ENCODE measurements at regions not wholly inside any gene's neighbourhood (a gene's known extent, or its start where the extent isn't known, plus 50 kb on each side); places are given as distances from the start of the nearest gene placed in this dataset.

DNA sequence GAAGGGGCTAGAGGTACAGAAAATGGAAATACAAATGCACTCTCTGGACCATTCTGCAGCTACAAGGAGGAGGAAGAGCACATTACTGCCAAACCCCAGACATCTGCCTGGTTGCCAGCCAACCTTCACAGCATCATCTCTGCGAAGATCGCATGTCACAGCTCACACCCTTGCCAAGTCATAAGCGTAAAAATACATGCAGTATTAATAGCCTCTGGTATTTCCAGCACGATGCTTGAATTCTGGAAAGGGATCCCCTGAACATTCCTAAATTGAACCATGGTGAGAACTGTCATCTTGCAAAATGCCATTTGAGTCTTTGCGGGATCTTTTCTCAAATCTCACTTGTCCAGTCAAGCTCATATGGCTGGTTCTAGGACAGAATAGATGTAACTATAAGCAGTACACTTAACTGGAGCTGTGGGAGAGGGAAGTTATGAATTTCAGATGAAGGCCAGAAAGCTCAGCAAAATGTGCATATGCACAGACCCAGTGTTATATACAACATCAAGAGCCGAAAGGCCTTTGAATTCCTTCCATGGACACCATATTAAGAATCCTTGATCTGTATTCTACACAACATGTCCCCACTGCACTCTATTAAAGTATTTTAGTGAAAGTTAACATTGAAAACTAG is 211.6 kb downstream of the DUSP6 start:
- peaks cover 38% of the 10 kb centered on the region for H3K4me1 ChIP-seq (ENCODE audit: insufficient read depth, low read length)
- ChIA-PET POLR2A (ENCODE audit: unreplicated experiment) (no interaction called here), CTCF (no interaction called here)
- H3K9ac ChIP-seq (ENCODE audit: low read length), result no peak overlapping the region
- no peak; the same call in 1 of the 2 replicates for ATAC-seq
- no peaks in the 10 kb centered on the region for H3F3A ChIP-seq (ENCODE audit: low read length, unreplicated experiment)
- no peaks in the 10 kb centered on the region for H3K79me2 ChIP-seq (ENCODE audit: low read length)
- TF ChIP-seq, protein P1, sequence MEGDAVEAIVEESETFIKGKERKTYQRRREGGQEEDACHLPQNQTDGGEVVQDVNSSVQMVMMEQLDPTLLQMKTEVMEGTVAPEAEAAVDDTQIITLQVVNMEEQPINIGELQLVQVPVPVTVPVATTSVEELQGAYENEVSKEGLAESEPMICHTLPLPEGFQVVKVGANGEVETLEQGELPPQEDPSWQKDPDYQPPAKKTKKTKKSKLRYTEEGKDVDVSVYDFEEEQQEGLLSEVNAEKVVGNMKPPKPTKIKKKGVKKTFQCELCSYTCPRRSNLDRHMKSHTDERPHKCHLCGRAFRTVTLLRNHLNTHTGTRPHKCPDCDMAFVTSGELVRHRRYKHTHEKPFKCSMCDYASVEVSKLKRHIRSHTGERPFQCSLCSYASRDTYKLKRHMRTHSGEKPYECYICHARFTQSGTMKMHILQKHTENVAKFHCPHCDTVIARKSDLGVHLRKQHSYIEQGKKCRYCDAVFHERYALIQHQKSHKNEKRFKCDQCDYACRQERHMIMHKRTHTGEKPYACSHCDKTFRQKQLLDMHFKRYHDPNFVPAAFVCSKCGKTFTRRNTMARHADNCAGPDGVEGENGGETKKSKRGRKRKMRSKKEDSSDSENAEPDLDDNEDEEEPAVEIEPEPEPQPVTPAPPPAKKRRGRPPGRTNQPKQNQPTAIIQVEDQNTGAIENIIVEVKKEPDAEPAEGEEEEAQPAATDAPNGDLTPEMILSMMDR (conservative IDR thresholded peaks at IDR 0.05; ENCODE audit: low read depth, low read length), result no peak
- TF ChIP-seq EZH2phosphoT487 (IDR thresholded peaks at IDR 0.05; ENCODE audit: borderline replicate concordance, low read length), result no peak
- no peak for TF ChIP-seq EZH2 (IDR thresholded peaks at IDR 0.05; ENCODE audit: low read length, unreplicated experiment)
- H3K4me2 ChIP-seq (ENCODE audit: low read length), result no peak overlapping the region
- no peak overlapping the region for H2AFZ ChIP-seq (ENCODE audit: low read length)
- intact Hi-C loops (cut with micrococcal nuclease), result no loop called here
- no peaks in the 10 kb centered on the region for H4K20me1 ChIP-seq (ENCODE audit: low read length)
- H3K9me3 ChIP-seq (ENCODE audit: low read length), result no peaks in the 10 kb centered on the region
- H3K27ac ChIP-seq (ENCODE audit: low read length), result peak overlapping the region; percentile 21; the same call in 1 of the 2 replicates
- BruUV-seq (replicated peaks), result no TSS peak
- no peak overlapping the region for H3K4me3 ChIP-seq (ENCODE audit: low read length)
- peak; percentile 48 for DNase-seq
- no peaks in the 10 kb centered on the region for H3K9me2 ChIP-seq (replicated peaks; ENCODE audit: low read length)
- H3K36me3 ChIP-seq (ENCODE audit: low read depth, low read length), result no peaks in the 10 kb centered on the region
- no peaks in the 10 kb centered on the region for H3K27me3 ChIP-seq (ENCODE audit: low read length)

DNA sequence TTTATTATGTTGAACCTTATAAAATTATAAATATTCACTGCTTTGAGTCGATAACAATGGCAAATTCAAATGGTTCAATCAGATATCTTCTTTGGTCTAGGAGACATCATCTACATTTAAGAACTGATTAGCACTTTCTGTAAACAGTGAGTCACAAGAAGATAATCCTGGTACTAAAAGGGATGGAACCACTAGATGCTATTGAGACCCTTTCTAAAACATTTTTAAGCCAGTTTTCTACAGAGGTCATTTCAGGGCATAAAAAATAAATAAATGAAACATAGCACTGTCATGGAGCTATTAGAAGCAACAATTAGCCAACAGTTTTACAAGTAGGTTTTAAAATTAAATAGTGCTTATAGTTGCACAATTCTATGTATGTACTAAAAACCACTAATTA is 212.2 kb downstream of the DUSP6 start:
- Histone ChIP-seq H4K20me1 (ENCODE audit: low read length) (no peaks in the 10 kb centered on the region), H3K4me2 (ENCODE audit: low read length) (0 out of 2 replicates have a peak overlapping the region, but pooled peaks have one; percentile 3), H3K27ac (ENCODE audit: low read length) (no peak overlapping the region; the same call in 1 of the 2 replicates), H3K9me2 (replicated peaks; ENCODE audit: low read length) (no peaks in the 10 kb centered on the region), H3K4me1 (ENCODE audit: insufficient read depth, low read length) (peaks cover 44% of the 10 kb centered on the region), H2AFZ (ENCODE audit: low read length) (no peak overlapping the region), H3K79me2 (ENCODE audit: low read length) (no peaks in the 10 kb centered on the region), H3K4me3 (ENCODE audit: low read length) (no peak overlapping the region), H3K27me3 (ENCODE audit: low read length) (no peaks in the 10 kb centered on the region), H3F3A (ENCODE audit: low read length, unreplicated experiment) (no peaks in the 10 kb centered on the region), H3K9me3 (ENCODE audit: low read length) (no peaks in the 10 kb centered on the region), H3K9ac (ENCODE audit: low read length) (no peak overlapping the region), H3K36me3 (ENCODE audit: low read depth, low read length) (no peaks in the 10 kb centered on the region)
- TF ChIP-seq, protein P1 (conservative IDR thresholded peaks at IDR 0.05; ENCODE audit: low read depth, low read length), result no peak
- TF ChIP-seq EZH2phosphoT487 (IDR thresholded peaks at IDR 0.05; ENCODE audit: borderline replicate concordance, low read length), result no peak
- no peak for TF ChIP-seq EZH2 (IDR thresholded peaks at IDR 0.05; ENCODE audit: low read length, unreplicated experiment)
- no TSS peak for BruUV-seq (replicated peaks)
- ATAC-seq (peak; percentile 16; the same call in 1 of the 2 replicates), DNase-seq (peak; percentile 44)
- ChIA-PET CTCF (no interaction called here), POLR2A (ENCODE audit: unreplicated experiment) (no interaction called here)
- intact Hi-C loops (cut with micrococcal nuclease), result no loop called here

DNA sequence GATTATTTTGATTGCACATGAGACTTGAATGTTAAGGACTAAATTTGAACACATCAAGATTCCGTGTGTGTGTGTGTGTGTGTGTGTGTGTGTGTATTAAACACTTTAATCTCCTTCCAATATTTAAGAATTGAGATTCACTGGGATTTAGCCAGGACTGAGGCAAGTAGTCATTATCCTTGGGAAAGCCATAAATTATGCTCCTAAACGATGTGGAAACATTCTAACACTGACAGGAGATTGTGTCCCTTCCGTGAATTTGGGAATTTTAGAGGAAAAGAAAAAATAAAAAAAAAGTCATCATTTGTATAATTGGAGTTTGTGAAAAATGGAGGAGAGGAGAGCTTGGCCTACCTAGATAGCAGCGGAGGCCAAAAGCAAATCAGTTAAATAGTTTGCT is 212.9 kb downstream of the DUSP6 start:
- no peak overlapping the region for H3K4me2 ChIP-seq (ENCODE audit: low read length)
- no peak overlapping the region for H3K4me3 ChIP-seq (ENCODE audit: low read length)
- H3K27me3 ChIP-seq (ENCODE audit: low read length), result no peaks in the 10 kb centered on the region
- intact Hi-C loops (cut with micrococcal nuclease), result no loop called here
- POLR2A ChIA-PET (ENCODE audit: unreplicated experiment), result no interaction called here
- no peaks in the 10 kb centered on the region for H3K79me2 ChIP-seq (ENCODE audit: low read length)
- H3K36me3 ChIP-seq (ENCODE audit: low read depth, low read length), result no peaks in the 10 kb centered on the region
- ATAC-seq (no peak), DNase-seq (no peak)
- no peak overlapping the region for H3K27ac ChIP-seq (ENCODE audit: low read length)
- no peaks in the 10 kb centered on the region for H3K9me2 ChIP-seq (replicated peaks; ENCODE audit: low read length)
- H3K9ac ChIP-seq (ENCODE audit: low read length), result no peak overlapping the region
- BruUV-seq (replicated peaks), result no TSS peak
- H4K20me1 ChIP-seq (ENCODE audit: low read length), result no peaks in the 10 kb centered on the region
- H2AFZ ChIP-seq (ENCODE audit: low read length), result no peak overlapping the region
- CTCF ChIA-PET, result no interaction called here
- H3K4me1 ChIP-seq (ENCODE audit: insufficient read depth, low read length), result peaks cover 46% of the 10 kb centered on the region
- H3F3A ChIP-seq (ENCODE audit: low read length, unreplicated experiment), result no peaks in the 10 kb centered on the region
- no peaks in the 10 kb centered on the region for H3K9me3 ChIP-seq (ENCODE audit: low read length)
- TF ChIP-seq, protein P1 (conservative IDR thresholded peaks at IDR 0.05; ENCODE audit: low read depth, low read length), result no peak
- TF ChIP-seq EZH2 (IDR thresholded peaks at IDR 0.05; ENCODE audit: low read length, unreplicated experiment) (no peak), EZH2phosphoT487 (IDR thresholded peaks at IDR 0.05; ENCODE audit: borderline replicate concordance, low read length) (no peak)
